Lower lobe of right lung (tissue), 2 donors: ENCODE measurements at regions not wholly inside any gene's neighbourhood (a gene's known extent, or its start where the extent isn't known, plus 50 kb on each side); places are given as distances from the start of the nearest gene placed in this dataset.

Source experiments
- ATAC-seq, 2 donors: fragments of 200-7000 bp; cut with Tn5 transposase; one replicate each; pipeline ENCODE4 v1.9.1; 2020 to 2022; ENCODE audit warnings: mild to moderate bottlenecking in 2 of 2, moderate library complexity in 2 of 2
- DNase-seq: peaks from one replicate; pipeline ENCODE4 v3.0.0-alpha.2; 2020
- H3K27ac ChIP-seq: fragments of 200-600 bp; one replicate; pipeline ENCODE4 v1.8.0; 2022
- H3K27me3 ChIP-seq: fragments of 200-600 bp; one replicate; pipeline ENCODE4 v1.8.0; 2022; ENCODE audit warnings: low read depth
- H3K36me3 ChIP-seq: fragments of 200-600 bp; one replicate; pipeline ENCODE4 v1.8.0; 2022; ENCODE audit warnings: mild to moderate bottlenecking
- H3K4me1 ChIP-seq: fragments of 200-600 bp; one replicate; pipeline ENCODE4 v1.8.0; 2022
- H3K4me3 ChIP-seq: fragments of 200-600 bp; one replicate; pipeline ENCODE4 v1.8.0; 2022; ENCODE audit warnings: mild to moderate bottlenecking
- H3K9me3 ChIP-seq: fragments of 200-600 bp; one replicate; pipeline ENCODE4 v1.8.0; 2022
- CTCF ChIP-seq: fragments of 200-600 bp; IDR thresholded peaks from one replicate; pipeline ENCODE4 v1.8.0; 2022; ENCODE audit warnings: antibody characterized with exemption, mild to moderate bottlenecking
- intact Hi-C: fragments of 100-400 bp; cut with DNase I; formaldehyde crosslinking; loops from one replicate; pipeline ENCODE4 v1.11.0; 2022
- donor health status: DM: no; HTN: yes; CAD: no; lungs with severe emphysema.

GRCh38 chr19:28727480-28728159 is 485.3 kb downstream of the UQCRFS1 start:
- Histone ChIP-seq H3K36me3 (no peaks in the 10 kb centered on the region), H3K4me3 (no peak overlapping the region), H3K27me3 (peaks cover 47% of the 10 kb centered on the region), H3K9me3 (no peaks in the 10 kb centered on the region), H3K27ac (no peak overlapping the region), H3K4me1 (no peaks in the 10 kb centered on the region)
- peak; percentile 21 for TF ChIP-seq CTCF
- ATAC-seq (peak; percentile 46 to 66), DNase-seq (no peak)
- intact Hi-C loops, result no loop called here

- ATAC-seq (peak in 1 of 2 donors; percentile 9), DNase-seq (no peak)
These were observed 486.1 kb downstream of the UQCRFS1 start for GRCh38 chr19:28726533-28727479.

GRCh38 chr19:28718909-28719308 is 494.0 kb downstream of the UQCRFS1 start:
- no peaks in the 10 kb centered on the region for H3K36me3 ChIP-seq
- no peak for ATAC-seq

More at GRCh38 chr19:28726533-28727479, 486.1 kb downstream of the UQCRFS1 start:
- peaks cover 47% of the 10 kb centered on the region for H3K27me3 ChIP-seq
- no peak overlapping the region for H3K27ac ChIP-seq
- H3K4me3 ChIP-seq, result no peak overlapping the region
- no peaks in the 10 kb centered on the region for H3K9me3 ChIP-seq
- no peaks in the 10 kb centered on the region for H3K4me1 ChIP-seq
- TF ChIP-seq CTCF, result no peak
- intact Hi-C loops, result no loop called here
- H3K36me3 ChIP-seq, result no peaks in the 10 kb centered on the region

GRCh38 chr19:28715157-28715556 is 497.8 kb downstream of the UQCRFS1 start:
- Histone ChIP-seq H3K27me3 (no peaks in the 10 kb centered on the region), H3K4me3 (no peak overlapping the region), H3K27ac (no peak overlapping the region), H3K36me3 (no peaks in the 10 kb centered on the region), H3K4me1 (no peaks in the 10 kb centered on the region), H3K9me3 (no peaks in the 10 kb centered on the region)
- ATAC-seq, result no peak
- DNase-seq, result no peak
- intact Hi-C loops, result no loop called here
- no peak for TF ChIP-seq CTCF

More at GRCh38 chr19:28718909-28719308, 494.0 kb downstream of the UQCRFS1 start:
- no peak for DNase-seq
- Histone ChIP-seq H3K4me3 (no peak overlapping the region), H3K9me3 (no peaks in the 10 kb centered on the region), H3K27ac (no peak overlapping the region), H3K4me1 (no peaks in the 10 kb centered on the region), H3K27me3 (no peaks in the 10 kb centered on the region)
- intact Hi-C loops, result no loop called here
- no peak for TF ChIP-seq CTCF

- DNase-seq, result no peak
- intact Hi-C loops, result no loop called here
- no peaks in the 10 kb centered on the region for H3K36me3 ChIP-seq
- H3K4me1 ChIP-seq, result no peaks in the 10 kb centered on the region
- no peak for ATAC-seq
- no peak overlapping the region for H3K27ac ChIP-seq
- TF ChIP-seq CTCF, result no peak
- no peaks in the 10 kb centered on the region for H3K27me3 ChIP-seq
- H3K4me3 ChIP-seq, result no peak overlapping the region
- H3K9me3 ChIP-seq, result no peaks in the 10 kb centered on the region
These were observed 501.5 kb downstream of the UQCRFS1 start for GRCh38 chr19:28711411-28711810.
